AG09319 (cell line): ENCODE measurements at regions not wholly inside any gene's neighbourhood (a gene's known extent, or its start where the extent isn't known, plus 50 kb on each side); places are given as distances from the start of the nearest gene placed in this dataset.

ENCODE experiments used
- DNase-seq: peaks from one replicate; pipeline ENCODE4 v3.0.0-alpha.2; 2010; ENCODE audit warnings: low read depth; ENCODE audit errors: extremely low read depth
- CTCF ChIP-seq: IDR thresholded peaks from 2 replicates; pipeline ENCODE4 v1.5.1; 2011; ENCODE audit warnings: low read depth, mild to moderate bottlenecking, inconsistent platforms, low read length, moderate library complexity

- TF ChIP-seq CTCF, result peak; percentile 57
- DNase-seq, result peak; percentile 63
Measured at GRCh38 chr2:8544786-8545694, 136.8 kb upstream of the ID2 start.

- no peak for DNase-seq
- no peak for TF ChIP-seq CTCF
Measured at GRCh38 chr2:8545695-8546611, 135.9 kb upstream of the ID2 start.

GRCh38 chr2:8546612-8547283 lies 135.1 kb upstream of the ID2 start:
- TF ChIP-seq CTCF, result no peak
- DNase-seq, result no peak

DNA sequence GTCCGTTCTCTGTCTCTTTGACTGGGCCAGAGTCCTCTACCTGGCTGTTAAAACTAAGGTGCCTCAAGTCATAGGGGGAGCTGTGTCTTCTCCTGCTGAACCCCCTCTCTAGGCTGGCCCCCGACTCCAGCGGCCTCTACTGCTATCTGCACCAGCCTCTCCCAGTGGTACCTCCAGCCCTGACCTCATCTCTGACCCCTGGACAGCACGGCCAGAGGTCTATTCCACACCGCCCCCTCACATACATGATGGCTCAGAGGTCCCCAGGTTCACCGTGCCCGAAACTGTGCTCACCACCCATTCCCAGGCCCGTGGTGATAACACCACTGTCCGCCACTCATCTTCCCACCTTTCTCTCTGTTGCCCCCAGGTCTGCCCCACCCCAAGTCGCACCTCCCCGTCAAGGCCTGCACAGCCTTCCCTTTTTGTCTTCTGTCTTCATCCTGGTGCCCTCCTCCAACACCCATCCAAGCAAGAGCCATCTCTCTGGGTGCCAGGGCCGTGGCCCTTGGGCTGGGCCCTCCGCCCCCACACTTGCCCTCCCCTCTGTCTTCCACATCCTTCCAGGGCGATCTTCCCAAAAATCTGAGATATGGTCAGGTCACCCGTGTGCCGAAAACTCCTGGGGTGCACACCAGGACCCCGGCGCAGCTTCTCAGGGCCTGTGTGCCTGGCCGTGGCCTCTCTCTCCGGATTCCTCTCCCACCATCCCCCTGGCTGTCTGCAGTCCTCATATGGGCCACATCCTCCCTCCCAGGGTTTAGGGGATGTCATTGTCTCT lies 134.4 kb upstream of the ID2 start:
- DNase-seq, result no peak
- TF ChIP-seq CTCF, result no peak

DNA sequence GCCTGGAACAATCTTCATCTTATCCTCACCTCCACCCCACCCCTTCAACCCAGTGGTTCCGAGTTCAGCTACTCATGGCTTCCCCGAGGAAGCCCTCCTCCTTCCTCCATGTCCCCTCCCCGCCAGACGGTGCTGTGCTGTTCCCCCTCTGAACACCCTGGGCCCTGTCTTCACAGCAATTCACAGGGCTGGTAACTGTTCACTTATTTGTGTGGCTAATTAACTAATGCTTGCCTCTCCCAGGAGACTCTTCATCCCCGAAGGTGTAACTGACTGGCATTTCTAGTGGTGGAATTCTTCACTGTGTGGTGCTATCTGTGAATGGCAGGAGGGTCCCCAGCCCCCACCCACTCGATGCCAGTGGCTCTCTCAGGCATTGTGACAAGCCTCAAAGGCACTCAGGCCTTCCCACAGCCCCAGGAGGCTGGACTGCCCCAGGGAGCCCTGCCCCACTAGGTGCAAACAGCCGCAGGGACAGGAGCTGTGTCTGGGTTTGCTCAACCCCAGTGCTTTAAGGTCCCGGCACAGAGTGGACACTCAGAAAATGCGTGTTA lies 133.7 kb upstream of the ID2 start:
- TF ChIP-seq CTCF, result no peak
- no peak for DNase-seq

DNA sequence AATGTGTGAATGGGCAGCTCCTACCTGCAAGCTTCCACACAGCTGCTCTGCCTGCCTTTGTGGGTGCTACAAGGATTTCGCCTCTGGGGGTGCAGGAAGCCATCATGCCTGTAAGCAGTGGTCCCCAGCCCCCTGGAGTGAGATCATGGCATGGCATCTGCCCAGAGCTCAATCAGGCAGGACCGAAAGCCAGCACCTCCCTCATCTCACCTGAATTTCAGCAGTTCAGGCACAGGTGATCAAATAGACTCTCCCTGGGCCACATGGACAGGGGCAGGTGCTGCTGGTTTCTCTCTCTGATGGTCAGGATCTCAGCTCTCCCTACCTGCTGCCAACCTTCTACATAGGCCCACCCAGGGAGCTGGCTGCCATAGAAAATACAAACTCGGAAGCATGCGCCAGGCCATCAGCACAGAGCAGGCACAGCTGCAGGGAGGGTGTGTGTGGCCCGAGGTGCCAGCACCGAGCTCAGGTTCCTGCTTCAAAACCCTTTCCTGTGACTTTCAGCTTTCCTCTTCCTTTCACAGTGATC lies 133.2 kb upstream of the ID2 start:
- no peak for TF ChIP-seq CTCF
- no peak for DNase-seq
